Neural progenitor cell (in vitro differentiated cells): ENCODE measurements at regions not wholly inside any gene's neighbourhood (a gene's known extent, or its start where the extent isn't known, plus 50 kb on each side); places are given as distances from the start of the nearest gene placed in this dataset.

Source experiments
- DNase-seq: peaks from one replicate; pipeline ENCODE4 v3.0.0-alpha.2; 2016; ENCODE audit warnings: low spot score
- H2AFZ ChIP-seq: fragments of 200-600 bp; sonication (generic); replicated peaks from 2 replicates; pipeline ENCODE4 v1.6.1; 2016; ENCODE audit warnings: antibody characterized with exemption
- H3F3A ChIP-seq: fragments of 200-600 bp; sonication (generic); 2 replicates; pipeline ENCODE4 v1.6.1; 2016; ENCODE audit warnings: antibody characterized with exemption, low read depth
- H3K27ac ChIP-seq: fragments of 200-600 bp; sonication (generic); 2 replicates; pipeline ENCODE4 v1.5.1; 2016; ENCODE audit warnings: mild to moderate bottlenecking
- H3K27me3 ChIP-seq: fragments of 200-600 bp; sonication (generic); 2 replicates; pipeline ENCODE4 v1.6.1; 2016; ENCODE audit warnings: mild to moderate bottlenecking, moderate library complexity
- H3K36me3 ChIP-seq: fragments of 200-600 bp; sonication (generic); 2 replicates; pipeline ENCODE4 v1.5.1; 2016
- H3K4me1 ChIP-seq: fragments of 200-600 bp; sonication (generic); 2 replicates; pipeline ENCODE4 v1.6.1; 2016; ENCODE audit warnings: mixed run types
- H3K4me2 ChIP-seq: fragments of 200-600 bp; sonication (generic); 2 replicates; pipeline ENCODE4 v1.6.1; 2016
- H3K4me3 ChIP-seq: fragments of 200-600 bp; sonication (generic); 2 replicates; pipeline ENCODE4 v1.5.1; 2016
- H3K79me2 ChIP-seq: fragments of 200-600 bp; sonication (generic); 2 replicates; pipeline ENCODE4 v1.6.1; 2016; ENCODE audit warnings: low read depth
- H3K9ac ChIP-seq: fragments of 200-600 bp; sonication (generic); 2 replicates; pipeline ENCODE4 v1.6.1; 2016
- H3K9me3 ChIP-seq: fragments of 200-600 bp; sonication (generic); 2 replicates; pipeline ENCODE4 v1.5.1; 2016; ENCODE audit warnings: low read depth
- H4K20me1 ChIP-seq: fragments of 200-600 bp; sonication (generic); 2 replicates; pipeline ENCODE4 v1.6.1; 2016; ENCODE audit warnings: low read depth
- H3K27ac Mint-ChIP-seq: 3 replicates; pipeline ENCODE4 v1.8.0; 2021; ENCODE audit warnings: mixed read lengths
- H3K27me3 Mint-ChIP-seq: 2 replicates; pipeline ENCODE4 v1.8.0; 2022; ENCODE audit warnings: low read depth, mild to moderate bottlenecking, inconsistent platforms, moderate library complexity, mixed read lengths; ENCODE audit not compliant: insufficient read depth
- H3K36me3 Mint-ChIP-seq: 3 replicates; pipeline ENCODE4 v1.8.0; 2021; ENCODE audit warnings: mixed read lengths
- H3K4me1 Mint-ChIP-seq: 3 replicates; pipeline ENCODE4 v1.8.0; 2021; ENCODE audit warnings: mixed read lengths
- H3K4me3 Mint-ChIP-seq: 3 replicates; pipeline ENCODE4 v1.8.0; 2021; ENCODE audit warnings: mild to moderate bottlenecking, moderate library complexity, mixed read lengths
- H3K9me3 Mint-ChIP-seq: 3 replicates; pipeline ENCODE4 v1.8.0; 2020; ENCODE audit warnings: mixed read lengths
- CTCF ChIP-seq: fragments of 200-600 bp; sonication (generic); IDR thresholded peaks from 2 replicates; pipeline ENCODE4 v1.5.1; 2017; ENCODE audit warnings: antibody characterized with exemption, mild to moderate bottlenecking
- EZH2 ChIP-seq: fragments of 200-600 bp; sonication (generic); IDR thresholded peaks from 2 replicates; pipeline ENCODE4 v1.6.1; 2017; ENCODE audit warnings: antibody characterized with exemption, mild to moderate bottlenecking, moderate library complexity
- EZH2phosphoT487 ChIP-seq: fragments of 200-600 bp; sonication (generic); IDR thresholded peaks from 2 replicates; pipeline ENCODE4 v1.6.1; 2017; ENCODE audit warnings: antibody characterized with exemption

GRCh38 chr2:142306131-142306530 lies 175.3 kb upstream of the LRP1B start:
- TF ChIP-seq EZH2phosphoT487 (no peak), CTCF (no peak), EZH2 (no peak)
- H3K4me1 Mint-ChIP-seq, result no peaks in the 10 kb centered on the region
- H3K9me3 Mint-ChIP-seq, result peaks cover 11% of the 10 kb centered on the region

DNA sequence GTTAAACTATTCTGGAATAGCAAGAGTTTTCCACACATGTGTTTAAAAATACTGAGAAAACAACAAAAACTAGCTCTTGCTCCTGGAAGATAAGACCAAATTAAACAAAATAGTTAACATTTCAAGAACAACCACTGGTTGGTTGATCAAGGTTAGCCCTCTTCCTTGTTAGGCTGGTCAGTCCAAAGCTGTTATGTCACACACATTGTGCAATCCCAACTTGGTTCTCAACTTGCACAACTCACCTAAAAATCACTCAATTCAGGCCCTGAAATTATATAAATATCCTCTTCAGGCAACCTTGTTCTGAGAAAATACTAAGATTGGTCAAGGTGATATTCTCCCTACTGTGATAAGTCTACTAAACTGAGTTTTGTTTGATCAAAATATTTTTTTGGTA lies 169.7 kb upstream of the LRP1B start:
- no peaks in the 10 kb centered on the region for H3K9me3 Mint-ChIP-seq
- no peak overlapping the region for H3K4me3 Mint-ChIP-seq
- no peaks in the 10 kb centered on the region for H3K36me3 ChIP-seq
- H3K4me1 ChIP-seq, result no peaks in the 10 kb centered on the region
- H3K27me3 ChIP-seq, result no peaks in the 10 kb centered on the region
- no peak overlapping the region for H3K27ac ChIP-seq
- H3F3A ChIP-seq, result no peaks in the 10 kb centered on the region
- H3K9ac ChIP-seq, result no peak overlapping the region
- H3K4me2 ChIP-seq, result no peak overlapping the region
- no peaks in the 10 kb centered on the region for H3K79me2 ChIP-seq
- DNase-seq, result no peak
- no peak overlapping the region for H3K4me3 ChIP-seq
- no peak overlapping the region for H3K27ac Mint-ChIP-seq
- H3K9me3 ChIP-seq, result no peaks in the 10 kb centered on the region
- no peaks in the 10 kb centered on the region for H3K27me3 Mint-ChIP-seq
- H4K20me1 ChIP-seq, result no peaks in the 10 kb centered on the region
- no peaks in the 10 kb centered on the region for H3K4me1 Mint-ChIP-seq
- TF ChIP-seq EZH2 (no peak), EZH2phosphoT487 (no peak), CTCF (no peak)
- H2AFZ ChIP-seq, result no peak overlapping the region
- no peaks in the 10 kb centered on the region for H3K36me3 Mint-ChIP-seq

More at GRCh38 chr2:142306131-142306530, 175.3 kb upstream of the LRP1B start:
- DNase-seq, result no peak
- Histone ChIP-seq H3K4me2 (no peak overlapping the region), H3K36me3 (no peaks in the 10 kb centered on the region), H3F3A (no peaks in the 10 kb centered on the region), H3K27ac (no peak overlapping the region), H2AFZ (no peak overlapping the region), H3K79me2 (no peaks in the 10 kb centered on the region), H3K27me3 (no peaks in the 10 kb centered on the region), H3K9ac (no peak overlapping the region), H3K4me1 (no peaks in the 10 kb centered on the region), H3K9me3 (no peaks in the 10 kb centered on the region), H4K20me1 (no peaks in the 10 kb centered on the region), H3K4me3 (no peak overlapping the region)
- Mint-ChIP-seq H3K36me3 (no peaks in the 10 kb centered on the region), H3K27ac (no peak overlapping the region), H3K4me3 (no peak overlapping the region), H3K27me3 (peaks cover 3% of the 10 kb centered on the region)

- H3K27me3 ChIP-seq, result no peaks in the 10 kb centered on the region
- no peak overlapping the region for H3K27ac Mint-ChIP-seq
- no peaks in the 10 kb centered on the region for H3K36me3 Mint-ChIP-seq
- no peaks in the 10 kb centered on the region for H3K9me3 Mint-ChIP-seq
- H3K27me3 Mint-ChIP-seq, result no peaks in the 10 kb centered on the region
- H3F3A ChIP-seq, result no peaks in the 10 kb centered on the region
- H3K4me1 ChIP-seq, result no peaks in the 10 kb centered on the region
- no peaks in the 10 kb centered on the region for H3K9me3 ChIP-seq
- no peak overlapping the region for H3K4me2 ChIP-seq
- no peaks in the 10 kb centered on the region for H3K4me1 Mint-ChIP-seq
- H3K27ac ChIP-seq, result no peak overlapping the region
- no peaks in the 10 kb centered on the region for H3K36me3 ChIP-seq
- TF ChIP-seq EZH2 (no peak), EZH2phosphoT487 (no peak), CTCF (no peak)
- no peaks in the 10 kb centered on the region for H3K79me2 ChIP-seq
- H3K4me3 ChIP-seq, result no peak overlapping the region
- no peak overlapping the region for H2AFZ ChIP-seq
- no peaks in the 10 kb centered on the region for H4K20me1 ChIP-seq
- H3K4me3 Mint-ChIP-seq, result no peak overlapping the region
- H3K9ac ChIP-seq, result no peak overlapping the region
- DNase-seq, result no peak
These were observed 168.2 kb upstream of the LRP1B start for GRCh38 chr2:142299021-142299420.

GRCh38 chr2:142294225-142294624 lies 163.4 kb upstream of the LRP1B start:
- H3K27ac Mint-ChIP-seq, result no peak overlapping the region
- TF ChIP-seq EZH2 (no peak), CTCF (no peak), EZH2phosphoT487 (no peak)

More at GRCh38 chr2:142294225-142294624, 163.4 kb upstream of the LRP1B start:
- no peaks in the 10 kb centered on the region for H3K27me3 ChIP-seq
- no peaks in the 10 kb centered on the region for H3K79me2 ChIP-seq
- H3K4me2 ChIP-seq, result no peak overlapping the region
- no peak overlapping the region for H2AFZ ChIP-seq
- no peak for DNase-seq
- Mint-ChIP-seq H3K9me3 (no peaks in the 10 kb centered on the region), H3K4me1 (no peaks in the 10 kb centered on the region), H3K36me3 (no peaks in the 10 kb centered on the region), H3K4me3 (no peak overlapping the region), H3K27me3 (no peaks in the 10 kb centered on the region)
- H3K4me1 ChIP-seq, result no peaks in the 10 kb centered on the region
- no peaks in the 10 kb centered on the region for H3F3A ChIP-seq
- no peaks in the 10 kb centered on the region for H3K9me3 ChIP-seq
- H3K4me3 ChIP-seq, result no peak overlapping the region
- no peak overlapping the region for H3K27ac ChIP-seq
- H4K20me1 ChIP-seq, result no peaks in the 10 kb centered on the region
- no peaks in the 10 kb centered on the region for H3K36me3 ChIP-seq
- no peak overlapping the region for H3K9ac ChIP-seq
